GM19467 (cell line): ENCODE measurements at regions not wholly inside any gene's neighbourhood (a gene's known extent, or its start where the extent isn't known, plus 50 kb on each side); places are given as distances from the start of the nearest gene placed in this dataset.

Experiments used
- ATAC-seq: cut with Tn5 transposase; IDR thresholded peaks from one replicate; pipeline ENCODE4 v1.9.1; 2021; ENCODE audit warnings: mild to moderate bottlenecking, moderate library complexity; ENCODE audit not compliant: unreplicated experiment

- no peak for ATAC-seq
Observed at GRCh38 chr18:55093808-55094207, 134.5 kb upstream of the CCDC68 start.

GRCh38 chr18:55093295-55093694, 134.0 kb upstream of the CCDC68 start:
- no peak for ATAC-seq

GRCh38 chr18:55092166-55092565, 132.9 kb upstream of the CCDC68 start:
- no peak for ATAC-seq

GRCh38 chr18:55090564-55091188, 131.4 kb upstream of the CCDC68 start:
- no peak for ATAC-seq

- ATAC-seq, result no peak
Observed at GRCh38 chr18:55089610-55090009, 130.3 kb upstream of the CCDC68 start.

- no peak for ATAC-seq
Observed at GRCh38 chr18:55088561-55088960, 129.3 kb upstream of the CCDC68 start.

- no peak for ATAC-seq
Observed at GRCh38 chr18:55088000-55088401, 128.7 kb upstream of the CCDC68 start.

GRCh38 chr18:55086906-55087305, 127.6 kb upstream of the CCDC68 start:
- no peak for ATAC-seq

GRCh38 chr18:55085557-55086285, 126.5 kb upstream of the CCDC68 start:
- no peak for ATAC-seq

- no peak for ATAC-seq
Observed at GRCh38 chr18:55084550-55084949, 125.3 kb upstream of the CCDC68 start.

- no peak for ATAC-seq
Observed at GRCh38 chr18:55083461-55083860, 124.2 kb upstream of the CCDC68 start.

- ATAC-seq, result no peak
Observed at GRCh38 chr18:55079481-55080355, 120.5 kb upstream of the CCDC68 start.

GRCh38 chr18:55079067-55079466, 119.8 kb upstream of the CCDC68 start:
- ATAC-seq, result no peak

- no peak for ATAC-seq
Observed at GRCh38 chr18:55078303-55078932, 119.2 kb upstream of the CCDC68 start.

- no peak for ATAC-seq
Observed at GRCh38 chr18:55076643-55077218, 117.5 kb upstream of the CCDC68 start.

GRCh38 chr18:55073834-55074233, 114.6 kb upstream of the CCDC68 start:
- no peak for ATAC-seq

GRCh38 chr18:55073116-55073515, 113.9 kb upstream of the CCDC68 start:
- ATAC-seq, result no peak

- ATAC-seq, result no peak
Observed at GRCh38 chr18:55072698-55073097, 113.4 kb upstream of the CCDC68 start.

GRCh38 chr18:55072181-55072580, 112.9 kb upstream of the CCDC68 start:
- ATAC-seq, result no peak

- ATAC-seq, result peak; percentile 53
Observed at GRCh38 chr18:55069497-55069896, 110.2 kb upstream of the CCDC68 start.

- peak; percentile 49 for ATAC-seq
Observed at GRCh38 chr18:55064760-55065159, 105.5 kb upstream of the CCDC68 start.
